Mesendoderm (in vitro differentiated cells): ENCODE measurements at regions not wholly inside any gene's neighbourhood (a gene's known extent, or its start where the extent isn't known, plus 50 kb on each side); places are given as distances from the start of the nearest gene placed in this dataset.

Source experiments
- DNase-seq: peaks from one replicate; pipeline ENCODE4 v3.0.0; 2013
- H2AK5ac ChIP-seq: 2 replicates; pipeline ENCODE4 v1.6.1; 2013; ENCODE audit warnings: low read length, inconsistent platforms
- H2BK120ac ChIP-seq: 2 replicates; pipeline ENCODE4 v1.6.1; 2013; ENCODE audit warnings: low read depth, mild to moderate bottlenecking, low read length, moderate library complexity, mixed read lengths
- H2BK15ac ChIP-seq: replicated peaks from 2 replicates; pipeline ENCODE4 v1.6.1; 2013; ENCODE audit warnings: low read depth, mild to moderate bottlenecking, moderate library complexity
- H2BK5ac ChIP-seq: 2 replicates; pipeline ENCODE4 v1.6.1; 2013; ENCODE audit warnings: low read length, inconsistent platforms
- H3K18ac ChIP-seq: 2 replicates; pipeline ENCODE4 v1.6.1; 2013; ENCODE audit warnings: mild to moderate bottlenecking, low read length, mixed read lengths
- H3K23ac ChIP-seq: one replicate; pipeline ENCODE4 v1.6.1; 2013; ENCODE audit warnings: low read length
- H3K27ac ChIP-seq: 2 replicates; pipeline ENCODE4 v1.5.1; 2013; ENCODE audit warnings: low read depth, mild to moderate bottlenecking, inconsistent platforms, low read length, moderate library complexity
- H3K27me3 ChIP-seq: 2 replicates; pipeline ENCODE4 v1.6.1; 2013; ENCODE audit warnings: low read length, control low read depth, mild to moderate bottlenecking, inconsistent platforms; ENCODE audit not compliant: insufficient read depth, poor library complexity
- H3K36me3 ChIP-seq: 2 replicates; pipeline ENCODE4 v1.6.1; 2013; ENCODE audit warnings: low read length, inconsistent platforms; ENCODE audit not compliant: control insufficient read depth, insufficient read depth
- H3K4ac ChIP-seq: one replicate; pipeline ENCODE4 v1.6.1; 2013; ENCODE audit warnings: low read depth, mild to moderate bottlenecking, low read length, moderate library complexity
- H3K4me1 ChIP-seq: 2 replicates; pipeline ENCODE4 v1.6.1; 2013; ENCODE audit warnings: low read depth, low read length, inconsistent platforms; ENCODE audit not compliant: control insufficient read depth
- H3K4me2 ChIP-seq: 2 replicates; pipeline ENCODE4 v1.6.1; 2013; ENCODE audit warnings: low read length
- H3K4me3 ChIP-seq: 2 replicates; pipeline ENCODE4 v1.5.1; 2013; ENCODE audit warnings: mild to moderate bottlenecking, low read length
- H3K56ac ChIP-seq: one replicate; pipeline ENCODE4 v1.6.1; 2013; ENCODE audit warnings: low read length
- H3K79me1 ChIP-seq: 2 replicates; pipeline ENCODE4 v1.6.1; 2013; ENCODE audit warnings: low read length, inconsistent platforms
- H3K79me2 ChIP-seq: 2 replicates; pipeline ENCODE4 v1.6.1; 2013; ENCODE audit warnings: mild to moderate bottlenecking, low read length; ENCODE audit not compliant: control insufficient read depth, insufficient read depth
- H3K9ac ChIP-seq: 2 replicates; pipeline ENCODE4 v1.6.1; 2013; ENCODE audit warnings: low read length, inconsistent platforms
- H4K5ac ChIP-seq: one replicate; pipeline ENCODE4 v1.6.1; 2013; ENCODE audit warnings: low read length
- H4K8ac ChIP-seq: one replicate; pipeline ENCODE4 v1.6.1; 2013; ENCODE audit warnings: low read depth, mild to moderate bottlenecking, control low read depth, low read length, moderate library complexity
- WGBS: extraction: QIAGEN DNeasy Blood & Tissue Kit; methylation state at CpG from one replicate; pipeline ENCODE4 v1.1.7; 2013; ENCODE audit warnings: low lambda C conversion rate, missing lambda C conversion rate; ENCODE audit not compliant: insufficient coverage; ENCODE audit errors: extremely low coverage; 5-methylcytosine and 5-hydroxymethylcytosine counted together

DNA sequence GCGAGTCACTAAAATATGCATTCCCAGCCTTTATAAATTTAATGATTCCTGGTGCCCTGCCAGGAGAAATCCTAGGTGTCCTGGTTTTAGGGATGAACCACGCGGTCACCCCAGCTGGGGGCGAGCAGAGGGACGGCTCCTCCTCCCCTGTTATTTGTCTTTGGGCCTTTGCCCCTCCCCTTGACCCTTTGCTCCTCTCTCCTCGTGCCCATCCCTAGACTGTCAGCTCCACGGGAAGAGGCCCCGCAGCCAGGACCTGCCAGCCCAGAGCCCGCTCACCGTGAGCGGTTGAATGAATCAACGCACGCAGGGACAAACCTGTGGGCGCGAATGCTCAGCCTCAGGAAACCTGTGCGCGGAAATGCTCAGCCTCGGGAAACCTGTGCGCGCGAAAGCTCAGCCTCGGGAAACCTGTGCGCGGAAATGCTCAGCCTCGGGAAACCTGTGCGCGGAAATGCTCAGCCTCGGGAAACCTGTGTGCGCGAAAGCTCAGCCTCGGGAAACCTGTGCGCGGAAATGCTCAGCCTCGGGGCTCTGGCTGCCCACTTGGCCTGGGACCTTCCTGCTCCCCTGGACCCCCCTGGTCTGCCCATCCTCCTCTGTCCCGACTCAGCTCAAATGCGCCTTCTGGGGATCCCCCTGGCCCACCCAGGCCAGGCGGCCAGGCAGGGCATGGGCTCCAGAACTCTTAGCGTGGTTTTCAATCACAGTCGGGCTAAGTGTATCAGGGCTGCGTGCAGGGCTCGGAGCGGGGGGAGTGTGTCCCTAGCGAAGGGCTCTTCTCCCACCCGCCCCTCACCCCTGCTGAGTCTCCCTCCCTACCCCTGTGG is 140.5 kb upstream of the COL5A1 start:
- no peak overlapping the region for H4K5ac ChIP-seq
- no peak overlapping the region for H3K27ac ChIP-seq
- no peak overlapping the region for H2BK5ac ChIP-seq
- WGBS: no CpG with 5 or more reads among the region's 44 CpGs
- no peak overlapping the region for H3K18ac ChIP-seq
- no peaks in the 10 kb centered on the region for H3K79me2 ChIP-seq
- H3K4me1 ChIP-seq: no peaks in the 10 kb centered on the region
- H2BK120ac ChIP-seq: no peak overlapping the region
- H3K4ac ChIP-seq: no peak overlapping the region
- H3K79me1 ChIP-seq: no peaks in the 10 kb centered on the region
- H4K8ac ChIP-seq: no peak overlapping the region
- no peak overlapping the region for H3K9ac ChIP-seq
- DNase-seq: peak; percentile 6
- no peak overlapping the region for H3K4me3 ChIP-seq
- H3K36me3 ChIP-seq: no peaks in the 10 kb centered on the region
- no peak overlapping the region for H2AK5ac ChIP-seq
- H2BK15ac ChIP-seq: no peak overlapping the region
- no peak overlapping the region for H3K23ac ChIP-seq
- H3K56ac ChIP-seq: no peak overlapping the region
- no peaks in the 10 kb centered on the region for H3K27me3 ChIP-seq
- H3K4me2 ChIP-seq: no peak overlapping the region

DNA sequence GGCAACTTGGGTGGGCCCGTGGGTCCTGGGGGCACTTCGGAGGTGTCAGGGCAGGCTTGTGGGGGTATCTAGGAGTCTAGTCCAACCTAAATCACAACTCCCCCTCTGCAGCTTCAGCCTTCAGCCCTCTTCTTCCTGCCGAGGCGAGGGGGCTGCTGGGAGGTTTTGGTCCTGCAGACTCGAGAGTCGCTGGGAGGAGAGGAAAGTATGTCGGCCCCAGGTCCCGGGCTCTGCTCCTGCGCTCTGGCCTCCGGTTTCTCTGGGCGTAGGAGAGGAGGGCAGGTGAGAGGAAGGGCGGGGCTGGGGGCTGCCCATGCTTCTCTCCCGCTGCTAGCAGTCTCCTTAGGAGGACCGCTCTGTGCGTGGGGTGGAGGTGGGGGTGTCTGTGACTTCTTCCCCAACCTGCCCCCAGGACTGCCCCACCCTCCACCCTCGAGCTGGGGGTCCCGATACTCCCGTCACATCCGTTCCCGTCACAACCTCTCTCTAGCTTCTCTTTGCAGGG is 139.8 kb upstream of the COL5A1 start:
- Histone ChIP-seq H3K79me1 (no peaks in the 10 kb centered on the region), H3K23ac (no peak overlapping the region), H3K9ac (no peak overlapping the region), H3K4me1 (no peaks in the 10 kb centered on the region), H3K18ac (no peak overlapping the region), H2AK5ac (no peak overlapping the region), H3K27ac (no peak overlapping the region), H2BK120ac (no peak overlapping the region), H3K27me3 (no peaks in the 10 kb centered on the region), H3K36me3 (no peaks in the 10 kb centered on the region), H3K4me2 (no peak overlapping the region), H3K56ac (no peak overlapping the region), H3K79me2 (no peaks in the 10 kb centered on the region), H4K8ac (no peak overlapping the region), H3K4ac (no peak overlapping the region), H2BK15ac (no peak overlapping the region), H3K4me3 (no peak overlapping the region), H4K5ac (no peak overlapping the region), H2BK5ac (no peak overlapping the region)
- WGBS: no CpG with 5 or more reads among the region's 20 CpGs
- DNase-seq: peak; percentile 26

DNA sequence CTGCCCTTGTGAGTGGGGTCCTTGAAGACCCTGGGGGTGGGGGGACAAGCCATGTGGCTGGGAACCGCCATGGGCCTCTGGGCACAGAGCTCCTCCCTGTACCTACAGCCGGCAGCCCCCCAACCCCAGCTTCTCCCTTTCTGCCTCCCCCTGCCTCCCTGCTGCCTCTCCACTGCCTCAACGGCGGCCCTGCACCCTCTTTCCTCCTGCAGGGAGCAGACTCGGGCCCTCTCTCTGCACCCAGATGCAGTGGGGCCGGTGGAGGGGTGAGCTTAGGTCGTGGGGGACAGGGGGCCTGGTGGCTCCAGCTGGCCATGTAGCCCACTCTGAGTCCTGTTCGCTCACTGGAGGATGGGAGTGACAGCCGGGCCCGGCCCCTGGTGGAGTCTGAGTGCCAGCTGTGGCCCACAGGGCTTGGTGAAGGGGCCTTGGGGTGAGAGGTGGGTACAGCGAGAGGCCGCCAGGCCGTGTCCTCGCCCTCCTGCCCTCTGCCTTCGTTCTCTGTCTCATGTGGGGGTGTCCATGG is 139.3 kb upstream of the COL5A1 start:
- H4K8ac ChIP-seq: no peak overlapping the region
- H3K4me1 ChIP-seq: no peaks in the 10 kb centered on the region
- no peak overlapping the region for H3K4me2 ChIP-seq
- H2BK5ac ChIP-seq: no peak overlapping the region
- WGBS: no CpG with 5 or more reads among the region's 15 CpGs
- no peaks in the 10 kb centered on the region for H3K36me3 ChIP-seq
- H3K27me3 ChIP-seq: no peaks in the 10 kb centered on the region
- H3K79me2 ChIP-seq: no peaks in the 10 kb centered on the region
- H3K4me3 ChIP-seq: no peak overlapping the region
- no peak overlapping the region for H3K9ac ChIP-seq
- no peak overlapping the region for H2AK5ac ChIP-seq
- H3K79me1 ChIP-seq: no peaks in the 10 kb centered on the region
- no peak overlapping the region for H4K5ac ChIP-seq
- H3K18ac ChIP-seq: no peak overlapping the region
- H2BK120ac ChIP-seq: no peak overlapping the region
- H2BK15ac ChIP-seq: no peak overlapping the region
- no peak overlapping the region for H3K23ac ChIP-seq
- H3K56ac ChIP-seq: peak overlapping the region; percentile 25
- no peak for DNase-seq
- H3K4ac ChIP-seq: no peak overlapping the region
- no peak overlapping the region for H3K27ac ChIP-seq

DNA sequence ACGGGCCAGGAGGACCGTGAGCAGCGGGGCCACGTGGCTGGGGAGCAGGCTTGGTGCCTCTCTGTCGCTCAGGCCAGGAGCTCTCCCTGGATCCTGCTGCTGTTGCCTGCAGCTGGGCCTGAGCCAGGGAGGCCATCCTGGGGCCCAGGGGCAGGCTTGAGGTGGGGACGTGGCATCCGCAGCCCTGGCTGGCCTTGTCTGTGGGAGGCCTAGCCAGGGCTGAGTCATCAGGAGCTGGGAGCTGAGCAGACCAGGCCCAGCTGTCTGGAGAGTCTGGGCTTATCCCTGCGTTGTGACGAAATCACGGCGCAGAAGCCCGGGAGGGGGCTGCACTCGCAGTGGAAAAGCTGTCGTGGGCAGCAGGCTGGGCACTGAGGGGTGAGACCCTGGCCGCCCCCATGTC is 138.8 kb upstream of the COL5A1 start:
- no peak overlapping the region for H4K8ac ChIP-seq
- no peaks in the 10 kb centered on the region for H3K79me1 ChIP-seq
- no peak overlapping the region for H3K23ac ChIP-seq
- no peaks in the 10 kb centered on the region for H3K36me3 ChIP-seq
- no peak overlapping the region for H3K27ac ChIP-seq
- DNase-seq: peak; percentile 62
- H2BK15ac ChIP-seq: no peak overlapping the region
- H3K27me3 ChIP-seq: no peaks in the 10 kb centered on the region
- no peak overlapping the region for H2BK120ac ChIP-seq
- no CpG with 5 or more reads among the region's 15 CpGs for WGBS
- H3K4me1 ChIP-seq: no peaks in the 10 kb centered on the region
- no peak overlapping the region for H4K5ac ChIP-seq
- no peak overlapping the region for H2AK5ac ChIP-seq
- no peak overlapping the region for H3K4ac ChIP-seq
- no peaks in the 10 kb centered on the region for H3K79me2 ChIP-seq
- no peak overlapping the region for H3K56ac ChIP-seq
- H3K4me3 ChIP-seq: no peak overlapping the region
- H2BK5ac ChIP-seq: no peak overlapping the region
- H3K18ac ChIP-seq: no peak overlapping the region
- H3K4me2 ChIP-seq: no peak overlapping the region
- no peak overlapping the region for H3K9ac ChIP-seq

DNA sequence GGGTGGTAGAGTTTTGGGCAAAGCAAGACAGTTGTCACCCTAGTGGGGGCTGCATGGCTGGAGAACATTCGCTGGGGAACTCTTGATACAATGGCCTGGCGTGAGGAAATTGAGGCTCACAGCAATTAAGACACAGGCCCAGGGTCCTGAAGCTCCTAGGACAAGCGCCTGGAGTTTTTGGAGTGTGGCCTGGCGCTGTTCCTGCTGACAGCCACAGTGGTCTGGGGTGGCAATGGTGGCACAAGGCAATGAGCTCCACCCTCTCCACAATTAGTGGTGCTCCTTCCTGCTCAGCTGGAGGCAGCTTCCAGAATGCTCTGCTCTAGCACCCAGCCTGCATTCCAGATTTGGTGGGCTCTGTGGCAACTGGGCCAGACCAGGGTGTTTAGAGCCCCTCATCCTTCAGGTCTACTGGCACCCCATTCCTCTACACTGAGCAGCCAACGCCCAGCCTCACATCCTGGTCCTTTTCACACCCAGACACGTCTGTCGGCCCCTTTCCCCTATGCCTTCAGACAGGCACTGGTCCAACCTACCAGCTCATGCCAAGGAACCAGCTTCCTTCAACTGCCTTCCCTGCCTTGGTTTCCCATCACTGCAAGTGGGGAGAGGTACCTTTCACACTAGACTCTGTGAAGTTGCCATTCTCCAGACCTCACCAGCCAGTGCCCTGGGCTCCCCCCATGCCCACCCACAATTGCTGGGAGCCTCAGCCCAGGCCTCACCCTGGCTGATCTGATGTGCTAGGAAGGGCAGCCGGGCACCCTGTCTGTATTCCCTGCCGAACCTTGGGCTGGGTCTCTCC is 138.1 kb upstream of the COL5A1 start:
- Histone ChIP-seq H3K36me3 (no peaks in the 10 kb centered on the region), H2BK5ac (no peak overlapping the region), H3K79me2 (no peaks in the 10 kb centered on the region), H3K4ac (no peak overlapping the region), H2AK5ac (no peak overlapping the region), H3K9ac (no peak overlapping the region), H3K56ac (no peak overlapping the region), H3K27ac (no peak overlapping the region), H3K79me1 (no peaks in the 10 kb centered on the region), H4K8ac (no peak overlapping the region), H4K5ac (no peak overlapping the region), H2BK15ac (no peak overlapping the region), H3K4me3 (no peak overlapping the region), H2BK120ac (no peak overlapping the region), H3K4me2 (no peak overlapping the region), H3K18ac (no peak overlapping the region), H3K23ac (no peak overlapping the region), H3K4me1 (no peaks in the 10 kb centered on the region), H3K27me3 (no peaks in the 10 kb centered on the region)
- no peak for DNase-seq
- no CpG with 5 or more reads among the region's 9 CpGs for WGBS
